SU-DHL-6 (cell line): ENCODE measurements at regions not wholly inside any gene's neighbourhood (a gene's known extent, or its start where the extent isn't known, plus 50 kb on each side); places are given as distances from the start of the nearest gene placed in this dataset.

Source experiments
- H2AFZ ChIP-seq: fragments of 200-600 bp; sonication (generic); 2 replicates; pipeline ENCODE4 v1.6.1; 2014; ENCODE audit warnings: low read depth, mild to moderate bottlenecking, moderate library complexity, mixed read lengths, antibody characterized with exemption, low read length; ENCODE audit not compliant: severe bottlenecking
- H3F3A ChIP-seq: fragments of 200-600 bp; shearing (Covaris generic); 2 replicates; pipeline ENCODE4 v1.6.0; 2016; ENCODE audit warnings: antibody characterized with exemption, mild to moderate bottlenecking; ENCODE audit not compliant: insufficient read depth
- H3K27ac ChIP-seq: fragments of 200-600 bp; sonication (generic); 2 replicates; pipeline ENCODE4 v1.5.1; 2016; ENCODE audit warnings: low read depth, mild to moderate bottlenecking, low read length, moderate library complexity, mixed read lengths
- H3K27me3 ChIP-seq: fragments of 200-600 bp; sonication (generic), shearing (Covaris generic); 2 replicates; pipeline ENCODE4 v1.6.0; 2014; ENCODE audit warnings: mild to moderate bottlenecking, low read length
- H3K36me3 ChIP-seq: fragments of 200-600 bp; sonication (generic); 2 replicates; pipeline ENCODE4 v1.6.1; 2014; ENCODE audit warnings: mild to moderate bottlenecking, low read length, mixed read lengths
- H3K4me2 ChIP-seq: fragments of 300-600, 200-600 bp; shearing (Covaris generic), sonication (generic); 2 replicates; pipeline ENCODE4 v1.6.0; 2014; ENCODE audit warnings: low read length, low read depth, mild to moderate bottlenecking; ENCODE audit not compliant: poor library complexity, severe bottlenecking
- H3K4me3 ChIP-seq: fragments of 200-600 bp; sonication (generic); 2 replicates; pipeline ENCODE4 v1.5.1; 2014; ENCODE audit warnings: antibody characterized with exemption, low read length, mild to moderate bottlenecking, mixed read lengths; ENCODE audit not compliant: insufficient read depth, poor library complexity, severe bottlenecking
- H3K79me2 ChIP-seq: fragments of 200-600 bp; sonication (generic); 2 replicates; pipeline ENCODE4 v1.6.1; 2014; ENCODE audit warnings: mild to moderate bottlenecking, low read length, moderate library complexity; ENCODE audit not compliant: insufficient read depth
- H3K9ac ChIP-seq: fragments of 200-600 bp; sonication (generic); 2 replicates; pipeline ENCODE4 v1.7.0; 2014; ENCODE audit warnings: mild to moderate bottlenecking, low read length
- H3K9me2 ChIP-seq: fragments of 200-600 bp; sonication (generic); replicated peaks from 2 replicates; pipeline ENCODE4 v1.6.1; 2014; ENCODE audit warnings: low read length; ENCODE audit not compliant: insufficient read depth
- H3K9me3 ChIP-seq: fragments of 200-600 bp; sonication (generic); 2 replicates; pipeline ENCODE4 v1.6.1; 2014; ENCODE audit warnings: low read length, mixed read lengths; ENCODE audit not compliant: insufficient read depth
- H4K20me1 ChIP-seq: fragments of 200-600 bp; sonication (generic); 2 replicates; pipeline ENCODE4 v1.6.1; 2014; ENCODE audit warnings: low read depth, mild to moderate bottlenecking, antibody characterized with exemption, low read length, moderate library complexity, mixed read lengths
- CTCF ChIP-seq: fragments of 200-600 bp; sonication (generic); IDR thresholded peaks from one replicate; pipeline ENCODE4 v1.5.1; 2017; ENCODE audit warnings: antibody characterized with exemption, mild to moderate bottlenecking, low read length, moderate library complexity; ENCODE audit not compliant: insufficient read depth, poor library complexity, severe bottlenecking
- EZH2phosphoT487 ChIP-seq: fragments of 200-600 bp; sonication (generic), shearing (Covaris generic); conservative IDR thresholded peaks from 2 replicates; pipeline ENCODE4 v1.6.1; 2018; ENCODE audit warnings: mild to moderate bottlenecking, antibody characterized with exemption, low read length, moderate library complexity, mixed read lengths

GRCh38 chr14:42965512-42965911, 1358.8 kb downstream of the LRFN5 start:
- TF ChIP-seq CTCF = no peak
- no peak for TF ChIP-seq EZH2phosphoT487
- no peaks in the 10 kb centered on the region for H3K36me3 ChIP-seq
- H3K27ac ChIP-seq = no peak overlapping the region
- no peaks in the 10 kb centered on the region for H3K9me3 ChIP-seq
- H3K27me3 ChIP-seq = no peaks in the 10 kb centered on the region
- H3K79me2 ChIP-seq = no peaks in the 10 kb centered on the region
- H2AFZ ChIP-seq = peak overlapping the region; percentile 32
- H3K9ac ChIP-seq = no peak overlapping the region
- H3K4me2 ChIP-seq = no peak overlapping the region
- no peaks in the 10 kb centered on the region for H3K9me2 ChIP-seq
- no peaks in the 10 kb centered on the region for H3F3A ChIP-seq
- H3K4me3 ChIP-seq = no peak overlapping the region
- no peaks in the 10 kb centered on the region for H4K20me1 ChIP-seq

- no peaks in the 10 kb centered on the region for H3F3A ChIP-seq
- no peaks in the 10 kb centered on the region for H3K79me2 ChIP-seq
- no peak for TF ChIP-seq CTCF
- TF ChIP-seq EZH2phosphoT487 = no peak
- H3K4me3 ChIP-seq = no peak overlapping the region
- no peak overlapping the region for H3K27ac ChIP-seq
- H3K9ac ChIP-seq = no peak overlapping the region
- H4K20me1 ChIP-seq = no peaks in the 10 kb centered on the region
- H3K9me2 ChIP-seq = no peaks in the 10 kb centered on the region
- H3K9me3 ChIP-seq = no peaks in the 10 kb centered on the region
- H3K4me2 ChIP-seq = no peak overlapping the region
- H3K36me3 ChIP-seq = no peaks in the 10 kb centered on the region
- H2AFZ ChIP-seq = no peak overlapping the region
- no peaks in the 10 kb centered on the region for H3K27me3 ChIP-seq
Measured at GRCh38 chr14:42961509-42961908, 1354.8 kb downstream of the LRFN5 start.

- Histone ChIP-seq H3F3A (no peaks in the 10 kb centered on the region), H3K27me3 (no peaks in the 10 kb centered on the region), H3K36me3 (no peaks in the 10 kb centered on the region), H3K9me3 (no peaks in the 10 kb centered on the region), H4K20me1 (no peaks in the 10 kb centered on the region), H2AFZ (no peak overlapping the region), H3K9ac (no peak overlapping the region), H3K4me2 (no peak overlapping the region), H3K27ac (no peak overlapping the region), H3K4me3 (no peak overlapping the region), H3K9me2 (no peaks in the 10 kb centered on the region), H3K79me2 (no peaks in the 10 kb centered on the region)
- TF ChIP-seq EZH2phosphoT487 (no peak), CTCF (no peak)
Measured at GRCh38 chr14:42950363-42950762, 1343.7 kb downstream of the LRFN5 start.

GRCh38 chr14:42947991-42948390, 1341.3 kb downstream of the LRFN5 start:
- no peak for TF ChIP-seq CTCF
- TF ChIP-seq EZH2phosphoT487 = no peak
- no peak overlapping the region for H3K4me2 ChIP-seq

More at GRCh38 chr14:42947991-42948390, 1341.3 kb downstream of the LRFN5 start:
- H3K27ac ChIP-seq = no peak overlapping the region
- no peaks in the 10 kb centered on the region for H3K79me2 ChIP-seq
- no peaks in the 10 kb centered on the region for H4K20me1 ChIP-seq
- H2AFZ ChIP-seq = no peak overlapping the region
- no peak overlapping the region for H3K4me3 ChIP-seq
- H3K36me3 ChIP-seq = no peaks in the 10 kb centered on the region
- H3K9me3 ChIP-seq = no peaks in the 10 kb centered on the region
- no peaks in the 10 kb centered on the region for H3K9me2 ChIP-seq
- H3K27me3 ChIP-seq = no peaks in the 10 kb centered on the region
- H3K9ac ChIP-seq = no peak overlapping the region
- no peaks in the 10 kb centered on the region for H3F3A ChIP-seq
